ENCODE measurements at regions not wholly inside any gene's neighbourhood (a gene's known extent, or its start where the extent isn't known, plus 50 kb on each side); places are given as distances from the start of the nearest gene placed in this dataset.
"Not testable (repeated sequence)": the region's sequence is repeated elsewhere in the genome, so short reads cannot be mapped to it uniquely, and the experiment has no call there.

DNA sequence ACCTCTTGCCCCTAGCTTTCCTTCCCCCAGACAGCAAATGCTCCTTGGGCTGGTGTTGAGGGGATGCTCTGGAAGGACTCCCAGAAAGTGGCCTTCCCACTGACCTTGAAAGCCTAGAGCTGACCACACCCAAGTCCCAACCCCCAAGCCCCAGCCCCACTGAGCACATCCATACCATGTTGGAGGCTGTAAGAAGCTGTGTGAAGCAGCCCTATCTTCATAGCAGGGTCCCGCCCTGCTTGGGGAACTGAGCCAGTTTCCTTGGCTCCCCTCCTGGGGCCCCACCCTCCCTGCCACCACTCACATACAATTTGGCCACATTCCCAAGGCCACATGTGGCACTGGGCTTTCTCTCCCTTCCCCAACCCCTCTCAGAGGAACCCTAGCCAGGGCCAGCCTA lies 72.3 kb upstream of the CACUL1 start:
- TF ChIP-seq, protein P1, sequence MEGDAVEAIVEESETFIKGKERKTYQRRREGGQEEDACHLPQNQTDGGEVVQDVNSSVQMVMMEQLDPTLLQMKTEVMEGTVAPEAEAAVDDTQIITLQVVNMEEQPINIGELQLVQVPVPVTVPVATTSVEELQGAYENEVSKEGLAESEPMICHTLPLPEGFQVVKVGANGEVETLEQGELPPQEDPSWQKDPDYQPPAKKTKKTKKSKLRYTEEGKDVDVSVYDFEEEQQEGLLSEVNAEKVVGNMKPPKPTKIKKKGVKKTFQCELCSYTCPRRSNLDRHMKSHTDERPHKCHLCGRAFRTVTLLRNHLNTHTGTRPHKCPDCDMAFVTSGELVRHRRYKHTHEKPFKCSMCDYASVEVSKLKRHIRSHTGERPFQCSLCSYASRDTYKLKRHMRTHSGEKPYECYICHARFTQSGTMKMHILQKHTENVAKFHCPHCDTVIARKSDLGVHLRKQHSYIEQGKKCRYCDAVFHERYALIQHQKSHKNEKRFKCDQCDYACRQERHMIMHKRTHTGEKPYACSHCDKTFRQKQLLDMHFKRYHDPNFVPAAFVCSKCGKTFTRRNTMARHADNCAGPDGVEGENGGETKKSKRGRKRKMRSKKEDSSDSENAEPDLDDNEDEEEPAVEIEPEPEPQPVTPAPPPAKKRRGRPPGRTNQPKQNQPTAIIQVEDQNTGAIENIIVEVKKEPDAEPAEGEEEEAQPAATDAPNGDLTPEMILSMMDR (IDR thresholded peaks at IDR 0.05), result no peak
- Histone ChIP-seq H3K4me3 (no peak overlapping the region), H3K27ac (no peak overlapping the region)
- DNase-seq (ENCODE audit: low spot score), result no peak

DNA sequence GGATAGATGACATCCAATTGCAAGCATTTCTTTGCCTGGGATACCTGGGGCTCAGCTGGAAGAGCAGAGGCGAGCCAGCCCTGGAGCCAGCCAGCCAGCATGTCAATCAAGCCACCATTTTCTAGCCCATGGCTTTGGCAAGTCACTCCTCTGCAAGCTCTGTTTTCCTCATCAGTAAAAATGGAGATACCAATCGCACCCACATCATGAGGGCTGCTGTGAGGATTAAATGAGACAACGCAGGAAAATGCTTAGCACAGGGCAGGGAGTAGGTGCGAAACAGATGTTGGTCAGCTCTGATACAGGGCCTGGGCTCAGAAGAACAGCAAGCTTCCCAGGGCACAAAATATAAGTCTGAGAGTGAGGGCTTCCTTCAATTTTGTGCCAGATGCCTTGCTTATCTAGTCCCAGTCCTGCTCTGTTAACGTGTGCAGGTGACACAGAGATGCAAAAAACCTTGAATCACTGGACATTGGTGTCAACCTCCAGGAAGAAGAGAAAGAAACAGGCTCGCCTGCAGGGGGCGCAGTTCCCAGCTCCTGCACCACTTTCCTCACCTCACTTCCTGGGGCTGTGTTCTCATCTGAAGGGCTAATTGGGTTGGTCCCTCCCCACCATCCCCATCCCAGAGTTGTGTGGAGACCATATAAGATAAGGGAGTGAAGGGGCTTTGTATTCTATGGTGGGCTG lies 72.8 kb upstream of the CACUL1 start:
- H3K4me3 ChIP-seq, result no peak overlapping the region
- TF ChIP-seq, protein P1 (IDR thresholded peaks at IDR 0.05), result no peak

DNA sequence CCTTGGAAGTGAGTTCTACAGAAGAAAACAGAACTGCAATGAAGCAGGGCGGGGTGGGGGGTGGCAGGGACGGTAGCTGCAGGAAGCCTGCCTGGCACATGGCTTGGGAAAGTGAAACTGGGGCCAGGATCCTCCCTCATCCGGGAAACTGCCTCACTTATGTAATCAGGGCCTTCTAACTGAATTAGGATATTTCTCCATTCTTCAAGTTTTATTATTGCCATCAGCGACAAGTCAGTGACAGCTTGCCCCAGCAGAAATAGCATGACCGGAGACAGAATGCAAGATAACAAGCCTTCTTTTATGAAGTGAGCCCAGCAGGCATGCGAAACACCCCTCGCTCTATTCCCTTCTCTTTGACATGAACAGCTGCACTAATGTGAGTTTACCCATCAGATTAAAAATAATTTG lies 77.5 kb upstream of the CACUL1 start:
- TF ChIP-seq, protein P1 (IDR thresholded peaks at IDR 0.05), result no peak
- peak overlapping the region; percentile 53 to 68 for H3K27ac ChIP-seq
- peak overlapping the region; percentile 59 for H3K4me3 ChIP-seq
- no peak for DNase-seq (ENCODE audit: low spot score)

More for the DNA sequence above, 72.8 kb upstream of the CACUL1 start:
- H3K27ac ChIP-seq, result no peak overlapping the region
- DNase-seq (ENCODE audit: low spot score), result no peak

DNA sequence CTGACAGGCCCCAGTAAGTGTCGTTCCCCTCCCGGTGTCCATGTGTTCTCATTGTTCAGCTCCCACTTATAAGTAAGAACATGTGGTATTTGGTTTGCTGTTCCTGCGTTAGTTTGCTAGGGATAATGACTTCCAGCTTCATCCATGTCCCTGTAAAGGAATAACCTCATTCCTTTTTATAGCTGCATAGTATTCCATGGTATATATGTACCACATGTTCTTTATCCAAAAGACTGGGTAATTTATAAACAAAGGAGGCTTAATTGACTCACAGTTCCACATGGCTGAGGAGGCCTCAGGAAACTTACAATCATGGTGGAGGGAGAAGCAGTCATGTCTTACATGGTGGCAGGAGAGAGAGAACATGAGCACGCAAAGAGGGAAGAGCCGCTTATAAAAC lies 79.6 kb upstream of the CACUL1 start:
- not testable (repeated sequence) for H3K4me3 ChIP-seq; H3K27ac ChIP-seq; DNase-seq (ENCODE audit: low spot score)

DNA sequence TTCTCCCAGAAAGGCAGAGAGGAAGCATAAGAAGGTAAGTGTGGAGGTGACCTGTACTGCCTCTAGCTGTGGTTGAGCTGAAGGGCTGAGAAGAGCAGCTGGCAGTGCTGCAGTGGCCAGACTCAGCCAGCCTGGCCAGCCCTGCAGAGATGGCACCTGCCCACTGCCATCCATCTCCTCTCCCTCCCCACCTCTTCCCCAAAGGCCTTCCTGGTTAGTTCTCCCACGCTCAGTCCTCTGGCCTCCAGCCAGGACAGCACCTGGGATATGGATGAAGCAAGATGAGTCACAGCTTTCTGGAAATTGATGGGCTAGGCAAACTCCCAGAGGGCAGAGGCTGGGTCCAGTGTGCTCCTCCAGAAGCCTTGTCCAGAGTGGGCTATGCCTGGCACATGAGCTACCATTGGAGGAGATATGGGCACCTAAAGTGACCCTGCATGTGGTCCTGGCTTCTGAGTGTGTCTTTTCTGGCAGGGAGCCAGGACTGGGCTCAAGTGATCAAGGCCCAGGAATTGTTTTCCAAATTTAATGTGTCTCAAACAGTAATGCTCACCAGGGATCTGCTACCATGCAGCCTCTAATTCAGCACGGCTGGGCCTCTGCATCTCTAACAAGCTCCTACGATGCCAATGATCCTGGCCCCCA lies 81.0 kb upstream of the CACUL1 start:
- Histone ChIP-seq H3K27ac (no peak overlapping the region), H3K4me3 (no peak overlapping the region)
- TF ChIP-seq, protein P1 (IDR thresholded peaks at IDR 0.05), result no peak
- no peak for DNase-seq (ENCODE audit: low spot score)

DNA sequence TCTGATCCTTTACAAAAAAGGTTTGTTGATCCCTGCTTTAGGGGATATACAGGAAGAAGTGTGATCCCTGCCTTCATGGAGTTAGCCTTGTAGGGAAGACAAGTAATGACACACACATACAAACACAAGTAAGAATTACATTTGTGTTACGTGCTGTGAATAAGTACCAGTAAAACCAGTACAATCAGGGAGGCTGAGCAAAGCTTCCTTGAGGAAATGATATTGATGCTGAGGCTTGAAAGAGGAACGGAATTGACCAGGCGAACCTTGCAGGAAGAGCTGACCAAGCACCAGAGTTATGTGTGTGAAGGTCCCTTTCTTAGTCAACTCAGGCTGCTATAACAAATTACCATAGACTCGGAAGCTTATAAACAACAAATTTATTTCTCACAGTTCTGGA lies 83.6 kb upstream of the CACUL1 start:
- TF ChIP-seq, protein P1 (IDR thresholded peaks at IDR 0.05), result no peak

DNA sequence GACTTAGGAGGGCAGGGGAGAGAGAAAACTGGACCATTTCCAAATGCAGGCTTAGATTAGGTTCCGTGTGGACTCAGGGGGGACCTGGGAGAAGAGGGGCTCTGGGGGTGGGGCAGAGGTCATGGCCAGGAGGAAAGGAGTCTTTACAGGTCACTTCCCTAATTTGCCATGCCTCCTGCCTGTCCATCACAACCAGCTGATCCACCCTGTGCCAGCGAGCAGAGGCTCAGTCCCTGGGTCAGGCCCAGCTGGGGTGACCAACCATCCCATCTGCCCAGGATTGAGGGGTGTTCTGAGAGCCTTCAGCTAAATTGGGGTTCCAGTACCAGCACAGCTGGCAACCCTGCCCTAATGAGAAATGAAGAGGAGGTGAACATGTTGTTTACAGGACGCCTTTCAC lies 84.6 kb upstream of the CACUL1 start:
- DNase-seq (ENCODE audit: low spot score), result no peak
- Histone ChIP-seq H3K27ac (no peak overlapping the region), H3K4me3 (no peak overlapping the region)
- TF ChIP-seq, protein P1 (IDR thresholded peaks at IDR 0.05), result no peak

More for the DNA sequence above, 83.6 kb upstream of the CACUL1 start:
- H3K27ac ChIP-seq, result no peak overlapping the region
- DNase-seq (ENCODE audit: low spot score), result no peak
- H3K4me3 ChIP-seq, result no peak overlapping the region
